Stomach (tissue), 8 donors: ENCODE measurements at regions not wholly inside any gene's neighbourhood (a gene's known extent, or its start where the extent isn't known, plus 50 kb on each side); places are given as distances from the start of the nearest gene placed in this dataset.

Experiments
- DNase-seq, 2 donors: peaks; one replicate each; pipeline versions ENCODE4 v3.0.0 to v3.0.0-alpha.2; 2013 to 2019
- H3K27ac ChIP-seq, 5 donors: fragments of 200-600 bp in 4 of 5; sonication (generic) in 4 of 5; one replicate each; pipeline ENCODE4 v1.5.1; 2013 to 2019; ENCODE audit warnings: mild to moderate bottlenecking in 1 of 5, moderate library complexity in 1 of 5
- H3K27me3 ChIP-seq, 3 donors: fragments of 200-600 bp; sonication (generic); one replicate each; pipeline ENCODE4 v1.5.1; 2017 to 2019; ENCODE audit warnings: mixed run types in 1 of 3
- H3K36me3 ChIP-seq, 4 donors: fragments of 200-600 bp; sonication (generic); 1 replicate in 3 of 4; 2 replicates in 1 of 4; pipeline ENCODE4 v1.5.1; 2016 to 2019
- H3K4me1 ChIP-seq, 4 donors: fragments of 200-600 bp; sonication (generic); one replicate each; pipeline ENCODE4 v1.5.1; 2016 to 2019
- H3K4me3 ChIP-seq, 4 donors: fragments of 200-600 bp; sonication (generic) in 3 of 4; one replicate each; pipeline ENCODE4 v1.5.1; 2016 to 2019; ENCODE audit warnings: mild to moderate bottlenecking in 1 of 4
- H3K9me3 ChIP-seq, 4 donors: fragments of 200-600 bp; sonication (generic); one replicate each; pipeline ENCODE4 v1.5.1; 2016 to 2019
- EP300 ChIP-seq: sonication (generic); formaldehyde crosslinking; IDR thresholded peaks from one replicate; pipeline ENCODE4 v1.6.1; 2017; ENCODE audit warnings: antibody characterized with exemption
- POLR2A ChIP-seq, 4 donors: fragments of 450-650 bp; IDR thresholded peaks; one replicate each; pipeline ENCODE4 v1.6.1; 2016; ENCODE audit warnings: antibody characterized with exemption in 4 of 4, control low read depth in 2 of 4, mild to moderate bottlenecking in 1 of 4, moderate library complexity in 1 of 4
- POLR2AphosphoS5 ChIP-seq, 3 donors: sonication (generic); formaldehyde crosslinking; IDR thresholded peaks; one replicate each; pipeline ENCODE4 v1.6.1; 2016; ENCODE audit warnings: antibody characterized with exemption in 3 of 3
- WGBS, 5 donors: extraction: QIAGEN DNeasy Blood & Tissue Kit in 3 of 5; methylation state at CpG; one replicate each; pipeline versions ENCODE4 v1.1.5 to v1.1.7; 2013 to 2018; 5-methylcytosine and 5-hydroxymethylcytosine counted together
- intact Hi-C: fragments of 100-400 bp; cut with DNase I; formaldehyde crosslinking; loops from one replicate; pipeline ENCODE4 v1.15.1; 2023; ENCODE audit warnings: low total_unique reads
- TF ChIP-seq, protein P1 (sequence below), 7 experiments: fragments of 450-650 bp in 4 of 7; fragments of 200-600 bp in 3 of 7; sonication (generic) in 3 of 7; IDR thresholded peaks; one replicate each; pipeline ENCODE4 v1.5.1; 2016 to 2019; ENCODE audit warnings: antibody characterized with exemption in 7 of 7, control low read depth in 2 of 7, mild to moderate bottlenecking in 1 of 7
- donor health status: healthy with polysubstance abuse.
- donor health status: Bipolar disorder and iron deficiency.
- donor health status: healthy.

DNA sequence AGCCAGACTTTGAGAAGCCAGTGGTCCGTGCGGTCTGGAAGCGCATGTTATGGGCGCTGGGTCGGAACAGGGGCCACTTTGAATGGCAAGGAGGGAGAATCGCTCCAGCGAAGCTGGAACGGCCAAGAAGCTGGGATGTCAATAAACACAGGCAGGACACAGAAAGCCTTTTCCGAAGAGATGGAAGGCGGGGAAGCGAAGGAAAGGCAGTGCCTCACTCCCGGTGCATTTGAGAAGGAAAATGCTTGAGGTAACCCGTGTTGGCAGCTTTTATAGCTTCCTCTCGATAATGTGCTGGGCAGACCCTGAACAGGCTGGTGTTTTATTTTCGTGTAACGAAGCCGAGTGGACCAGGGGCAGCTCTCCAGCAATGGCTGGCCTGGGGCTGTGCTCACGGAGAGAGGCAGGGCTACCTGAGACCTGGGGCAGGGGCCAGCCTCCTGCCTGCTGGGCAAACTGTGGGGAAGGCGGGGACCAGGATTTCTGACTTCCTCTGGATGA, 84.2 kb upstream of the SPRY4 start:
- 73 to 88% (median 86%) methylated on average over 19 of the region's 19 CpGs for WGBS, 5 donors
- Histone ChIP-seq H3K27me3 (no peaks in the 10 kb centered on the region), H3K27ac (peak overlapping the region in 1 of 5 donors; percentile 7), H3K9me3 (no peaks in the 10 kb centered on the region), H3K4me1 (peaks cover 0 to 9% (median under 1%) of the 10 kb centered on the region in 4 donors), H3K36me3 (no peaks in the 10 kb centered on the region), H3K4me3 (no peak overlapping the region)
- TF ChIP-seq POLR2AphosphoS5 (IDR thresholded peaks at IDR 0.05) (no peak), POLR2A (IDR thresholded peaks at IDR 0.05) (no peak), EP300 (no peak)
- TF ChIP-seq, protein P1, sequence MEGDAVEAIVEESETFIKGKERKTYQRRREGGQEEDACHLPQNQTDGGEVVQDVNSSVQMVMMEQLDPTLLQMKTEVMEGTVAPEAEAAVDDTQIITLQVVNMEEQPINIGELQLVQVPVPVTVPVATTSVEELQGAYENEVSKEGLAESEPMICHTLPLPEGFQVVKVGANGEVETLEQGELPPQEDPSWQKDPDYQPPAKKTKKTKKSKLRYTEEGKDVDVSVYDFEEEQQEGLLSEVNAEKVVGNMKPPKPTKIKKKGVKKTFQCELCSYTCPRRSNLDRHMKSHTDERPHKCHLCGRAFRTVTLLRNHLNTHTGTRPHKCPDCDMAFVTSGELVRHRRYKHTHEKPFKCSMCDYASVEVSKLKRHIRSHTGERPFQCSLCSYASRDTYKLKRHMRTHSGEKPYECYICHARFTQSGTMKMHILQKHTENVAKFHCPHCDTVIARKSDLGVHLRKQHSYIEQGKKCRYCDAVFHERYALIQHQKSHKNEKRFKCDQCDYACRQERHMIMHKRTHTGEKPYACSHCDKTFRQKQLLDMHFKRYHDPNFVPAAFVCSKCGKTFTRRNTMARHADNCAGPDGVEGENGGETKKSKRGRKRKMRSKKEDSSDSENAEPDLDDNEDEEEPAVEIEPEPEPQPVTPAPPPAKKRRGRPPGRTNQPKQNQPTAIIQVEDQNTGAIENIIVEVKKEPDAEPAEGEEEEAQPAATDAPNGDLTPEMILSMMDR (IDR thresholded peaks at IDR 0.05): no peak
- intact Hi-C loops: no loop called here
- DNase-seq: no peak

DNA sequence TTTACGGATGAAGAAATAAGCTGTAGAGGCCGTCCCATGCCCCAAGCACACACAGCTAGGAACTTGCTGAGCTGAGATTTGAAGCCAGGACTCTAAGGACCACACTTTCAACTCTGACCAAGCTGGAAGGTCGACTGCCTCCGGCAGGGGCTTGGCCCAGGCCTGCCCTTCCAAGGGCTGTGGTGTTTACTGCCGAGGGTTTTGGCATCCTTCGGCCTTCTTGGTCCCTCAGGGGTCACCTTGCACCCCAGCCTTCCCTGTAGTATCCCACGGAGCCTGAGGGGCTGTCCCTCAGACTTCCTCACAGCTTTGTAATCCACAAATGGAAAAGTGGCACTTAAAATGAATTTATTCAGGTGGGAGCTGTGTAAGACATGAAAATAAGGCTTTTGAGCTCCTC, 83.7 kb upstream of the SPRY4 start:
- intact Hi-C loops: no loop called here

DNA sequence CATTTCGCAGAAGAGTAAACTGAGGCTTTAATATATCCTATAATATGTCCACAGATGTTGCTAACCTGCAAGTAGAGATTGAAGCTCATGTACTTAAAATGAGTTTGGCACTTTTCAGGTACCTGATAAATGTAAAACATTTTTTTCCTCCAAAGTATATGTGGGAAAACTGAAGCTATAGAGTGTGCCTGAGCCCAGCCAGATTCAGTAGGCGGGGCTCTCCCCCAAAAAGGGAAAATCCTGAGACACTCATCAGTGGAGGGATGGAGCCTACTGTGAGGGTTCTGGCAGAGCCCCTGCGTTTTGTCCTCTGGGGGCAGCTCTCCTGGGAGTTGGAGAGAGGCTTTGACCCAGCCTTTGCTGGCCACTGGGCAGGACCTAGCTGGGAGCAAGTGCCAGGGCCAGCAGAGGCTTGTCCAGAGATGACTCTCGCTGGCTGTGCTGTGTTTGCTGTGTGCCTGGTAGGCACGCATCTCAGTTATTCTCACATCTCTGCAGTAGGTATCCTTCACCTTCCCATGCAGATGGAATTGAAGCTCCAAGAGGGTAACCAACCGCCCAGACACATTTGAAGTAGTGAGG, 81.1 kb upstream of the SPRY4 start:
- Histone ChIP-seq H3K27ac (peak overlapping the region in 1 of 5 donors; percentile 74), H3K9me3 (no peaks in the 10 kb centered on the region), H3K36me3 (no peaks in the 10 kb centered on the region), H3K4me3 (no peak overlapping the region), H3K4me1 (peaks cover 0 to 15% (median 4%) of the 10 kb centered on the region in 4 donors), H3K27me3 (no peaks in the 10 kb centered on the region)
- no peak for DNase-seq
- intact Hi-C loops: no loop called here
- no peak for TF ChIP-seq EP300
- TF ChIP-seq, protein P1 (IDR thresholded peaks at IDR 0.05): no peak
- no peak for TF ChIP-seq POLR2AphosphoS5 (IDR thresholded peaks at IDR 0.05)
- no peak for TF ChIP-seq POLR2A (IDR thresholded peaks at IDR 0.05)
- WGBS, 5 donors: 70 to 95% (median 91%) methylated on average over 3 to 6 of the region's 6 CpGs

More for the DNA sequence above, 83.7 kb upstream of the SPRY4 start:
- H3K27me3 ChIP-seq: no peaks in the 10 kb centered on the region
- TF ChIP-seq POLR2A (IDR thresholded peaks at IDR 0.05) (no peak), EP300 (no peak), POLR2AphosphoS5 (IDR thresholded peaks at IDR 0.05) (no peak)
- TF ChIP-seq, protein P1 (IDR thresholded peaks at IDR 0.05): no peak
- H3K27ac ChIP-seq: peak overlapping the region in 1 of 5 donors; percentile 7
- H3K4me3 ChIP-seq: no peak overlapping the region
- no peak for DNase-seq
- 82 to 89% (median 87%) methylated on average over 7 of the region's 7 CpGs for WGBS, 5 donors
- peaks cover 0 to 12% (median 3%) of the 10 kb centered on the region in 4 donors for H3K4me1 ChIP-seq
- no peaks in the 10 kb centered on the region for H3K36me3 ChIP-seq
- H3K9me3 ChIP-seq: no peaks in the 10 kb centered on the region

DNA sequence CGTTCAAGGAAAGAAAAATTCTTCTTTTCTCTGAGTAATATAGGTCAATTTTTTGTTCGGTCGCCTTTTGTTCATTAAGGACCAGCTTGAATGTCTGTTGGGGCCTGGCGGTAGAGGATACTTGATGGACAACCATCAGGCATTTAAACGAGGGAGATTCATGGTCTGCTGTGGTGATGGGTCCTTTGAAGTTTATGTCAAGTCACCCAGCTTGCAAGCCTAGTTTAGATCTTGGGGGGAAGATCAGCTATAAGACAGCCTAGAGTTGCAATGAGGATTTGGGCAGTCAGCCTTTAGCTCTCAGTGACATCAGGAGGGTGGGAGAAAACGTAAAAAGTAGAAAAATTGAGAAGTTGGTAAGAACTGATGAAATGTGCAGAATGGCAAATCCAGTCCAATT, 80.2 kb upstream of the SPRY4 start:
- Histone ChIP-seq H3K4me1 (peaks cover 0 to 15% (median 4%) of the 10 kb centered on the region in 4 donors), H3K9me3 (no peaks in the 10 kb centered on the region), H3K27me3 (no peaks in the 10 kb centered on the region), H3K4me3 (no peak overlapping the region), H3K36me3 (no peaks in the 10 kb centered on the region), H3K27ac (peak overlapping the region in 2 of 5 donors; percentile 69 to 74)
- intact Hi-C loops: no loop called here
- TF ChIP-seq, protein P1 (IDR thresholded peaks at IDR 0.05): no peak
- TF ChIP-seq POLR2A (IDR thresholded peaks at IDR 0.05) (no peak), POLR2AphosphoS5 (IDR thresholded peaks at IDR 0.05) (no peak), EP300 (no peak)
- WGBS, 5 donors: 68 to 86% (median 82%) methylated on average over 6 of the region's 6 CpGs
- no peak for DNase-seq
